GM21390 (cell line): ENCODE measurements at regions not wholly inside any gene's neighbourhood (a gene's known extent, or its start where the extent isn't known, plus 50 kb on each side); places are given as distances from the start of the nearest gene placed in this dataset.
"Not testable (repeated sequence)": the region's sequence is repeated elsewhere in the genome, so short reads cannot be mapped to it uniquely, and the experiment has no call there.

Source experiments
- ATAC-seq: cut with Tn5 transposase; IDR thresholded peaks from one replicate; pipeline ENCODE4 v1.9.1; 2021; ENCODE audit not compliant: unreplicated experiment

DNA sequence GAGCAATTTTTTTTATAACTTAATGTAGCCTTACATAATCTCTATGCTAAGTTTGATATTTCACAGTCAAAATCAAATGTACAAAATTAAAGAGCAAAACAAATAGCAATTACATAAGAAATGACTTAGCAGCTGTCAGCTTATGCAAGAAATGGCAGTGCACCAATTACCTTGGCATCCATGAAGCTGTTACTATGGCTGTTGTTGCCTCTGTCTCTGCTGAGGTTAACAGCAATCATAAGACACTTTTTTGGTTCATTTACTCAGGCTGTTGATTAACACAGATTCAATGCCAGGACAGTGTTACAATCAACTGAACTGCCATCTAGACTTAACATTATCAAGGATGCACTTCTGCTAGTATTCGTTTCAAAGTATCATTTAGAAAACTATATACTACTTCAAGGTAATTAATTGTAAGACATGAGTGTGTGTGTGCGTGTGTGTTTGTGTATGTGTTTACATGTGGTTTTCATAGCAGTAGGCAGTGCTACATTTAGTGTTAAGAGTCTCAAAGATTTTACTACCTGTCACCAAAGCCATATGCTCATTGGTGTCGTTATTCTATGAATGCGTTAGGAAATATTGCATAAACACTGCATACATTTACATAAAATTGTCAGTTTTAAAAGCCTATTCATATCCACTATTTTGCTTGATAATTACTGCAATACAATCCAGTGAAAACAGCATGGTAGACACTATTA is 1084.2 kb upstream of the COX7C start:
- ATAC-seq, result no peak

DNA sequence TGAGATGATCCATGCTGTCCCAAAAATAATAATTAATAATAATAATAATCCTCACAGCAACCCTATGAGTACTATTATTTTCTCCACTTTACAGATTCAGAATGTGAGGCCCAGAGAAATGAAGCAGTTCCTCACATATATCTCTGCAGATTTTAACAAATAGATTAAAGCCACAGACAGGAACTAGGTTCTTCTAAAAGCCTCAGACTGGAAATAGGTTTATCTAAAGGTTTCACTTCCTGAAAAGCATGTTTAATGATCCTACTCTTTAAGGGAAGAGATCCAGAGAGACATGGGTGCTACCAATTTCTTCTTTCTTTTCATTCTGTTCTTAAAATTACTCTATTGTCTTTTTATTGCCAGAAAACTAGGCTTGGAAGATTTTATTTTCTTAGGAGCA is 1079.4 kb upstream of the COX7C start:
- no peak for ATAC-seq

DNA sequence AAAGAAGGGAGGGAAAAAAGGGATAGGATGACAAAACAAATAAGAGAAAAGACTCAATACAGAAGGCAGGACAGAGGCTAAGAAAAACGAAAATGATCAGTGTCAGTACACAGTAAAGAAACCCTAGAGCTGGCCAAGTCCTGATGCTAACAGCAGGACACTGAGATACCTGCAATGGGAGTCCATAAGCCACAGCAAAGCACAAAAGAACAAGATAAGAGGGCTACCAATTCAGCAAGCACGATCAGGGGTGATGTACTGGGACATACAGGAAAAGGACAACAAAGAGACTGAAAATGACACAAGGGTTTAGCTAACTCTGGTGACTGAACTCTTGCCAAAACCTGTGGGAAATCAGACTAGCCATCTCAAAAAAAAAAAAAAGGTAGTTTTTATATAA is 1072.6 kb upstream of the COX7C start:
- no peak for ATAC-seq

DNA sequence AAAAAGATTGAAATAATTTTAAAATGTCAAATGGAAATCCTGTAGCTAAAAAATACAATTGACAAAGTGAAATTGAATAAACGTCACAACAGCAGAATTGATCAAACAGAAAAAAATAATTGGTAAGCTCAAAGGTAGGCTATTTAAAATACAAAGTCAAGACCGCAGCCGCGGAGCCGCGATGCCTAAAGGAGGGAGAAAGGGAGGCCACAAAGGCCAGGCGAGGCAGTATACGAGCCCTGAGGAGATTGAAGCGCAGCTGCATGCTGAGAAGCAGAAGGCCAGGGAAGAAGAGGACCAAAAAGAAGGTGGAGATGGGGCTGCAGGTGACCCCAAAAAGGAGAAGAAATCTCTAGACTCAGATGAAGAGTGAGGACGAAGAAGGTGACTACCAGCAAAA is 1068.5 kb upstream of the COX7C start:
- ATAC-seq, result no peak

DNA sequence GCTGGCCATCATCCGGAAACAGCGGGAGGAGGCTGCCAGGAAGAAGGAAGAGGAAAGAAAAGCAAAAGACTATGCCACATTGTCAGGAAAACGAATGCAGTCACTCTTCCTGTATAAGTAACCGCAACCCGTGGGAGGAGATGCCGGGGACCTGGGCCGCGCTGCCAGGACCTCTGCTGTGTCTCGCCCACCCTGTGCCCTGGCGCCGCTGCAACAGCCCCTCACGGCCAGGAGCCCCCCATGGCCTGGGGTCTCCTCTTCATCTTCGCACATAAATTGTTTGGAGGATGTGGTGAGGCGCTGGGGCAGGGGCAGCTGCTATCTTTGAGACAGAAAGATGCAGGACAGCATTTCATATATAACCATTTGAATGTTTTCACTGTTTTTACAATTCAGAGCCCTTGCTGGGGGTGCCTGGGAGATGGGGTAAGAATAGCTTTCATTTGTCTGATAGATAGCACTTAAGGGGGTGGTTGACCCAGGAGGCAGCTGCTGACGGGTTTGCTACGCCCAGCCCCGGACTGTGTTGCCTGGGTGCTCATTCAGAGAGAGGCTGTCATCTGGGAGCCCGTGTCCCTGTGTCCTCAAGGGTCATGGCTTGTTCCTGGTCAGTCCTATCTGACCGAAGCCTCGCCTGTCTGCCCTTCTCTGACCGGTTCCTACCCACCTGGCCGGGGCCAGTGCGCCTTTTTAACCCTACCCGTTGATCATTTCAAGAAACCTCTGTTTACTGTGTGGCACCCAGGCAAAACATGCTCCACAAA is 1067.7 kb upstream of the COX7C start:
- no peak for ATAC-seq

DNA sequence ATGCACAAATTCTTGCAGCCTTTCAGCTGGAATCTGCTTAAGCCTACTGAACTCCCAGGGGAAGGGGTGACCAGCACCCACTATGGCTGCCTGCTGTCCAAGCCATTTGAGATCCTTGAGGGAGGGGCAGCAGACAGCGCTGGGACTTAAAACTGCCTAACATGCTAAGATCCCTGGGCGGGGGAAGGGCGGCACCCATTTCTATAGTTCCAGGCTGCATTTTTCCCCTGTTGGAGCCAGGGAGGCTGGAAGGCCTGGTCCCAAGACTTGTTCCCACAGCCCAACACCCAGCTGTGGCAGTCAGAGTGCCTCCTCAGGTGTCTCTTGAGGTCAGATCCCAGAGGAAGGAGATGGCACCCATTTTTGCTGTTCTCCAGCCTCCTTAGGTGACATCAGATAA is 1061.3 kb upstream of the COX7C start:
- ATAC-seq, result no peak

DNA sequence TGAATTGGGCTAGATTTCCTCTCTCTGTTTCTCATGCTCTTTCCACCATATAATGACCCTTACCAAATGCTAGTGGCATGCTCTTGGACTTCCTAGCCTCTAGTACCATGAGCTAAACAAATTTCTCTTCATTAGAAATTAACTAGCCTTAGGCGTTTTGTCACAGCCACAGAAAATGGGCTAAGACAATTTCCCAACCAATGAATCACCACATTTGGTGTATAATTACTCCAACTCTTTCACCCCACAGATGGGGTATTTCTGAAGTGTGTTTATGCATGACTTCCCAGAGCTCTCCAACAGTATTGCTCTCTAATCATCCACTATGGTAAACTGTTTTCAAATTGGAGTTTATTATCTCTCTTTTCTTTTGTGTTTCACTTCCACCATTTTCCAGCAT is 1041.1 kb upstream of the COX7C start:
- ATAC-seq, result no peak

DNA sequence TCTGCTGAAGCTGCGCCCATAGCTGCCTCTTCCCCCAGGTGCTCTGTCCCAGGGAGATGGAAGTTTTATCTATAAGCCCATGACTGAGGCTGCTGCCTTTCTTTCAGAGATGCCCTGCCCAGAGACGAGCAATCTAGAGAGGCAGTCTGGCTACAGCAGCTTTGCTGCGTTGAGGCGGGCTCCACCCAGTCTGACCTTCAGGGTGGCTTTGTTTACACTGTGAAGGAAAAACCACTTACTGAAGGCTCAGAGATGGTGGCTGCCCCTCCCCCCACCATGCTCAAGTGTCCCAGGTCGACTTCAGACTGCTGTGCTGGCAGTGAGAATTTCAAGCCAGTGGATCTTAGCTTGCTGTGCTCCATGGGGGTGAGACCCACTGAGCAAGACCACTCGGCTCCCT is 1029.9 kb upstream of the COX7C start:
- ATAC-seq, result not testable (repeated sequence)

DNA sequence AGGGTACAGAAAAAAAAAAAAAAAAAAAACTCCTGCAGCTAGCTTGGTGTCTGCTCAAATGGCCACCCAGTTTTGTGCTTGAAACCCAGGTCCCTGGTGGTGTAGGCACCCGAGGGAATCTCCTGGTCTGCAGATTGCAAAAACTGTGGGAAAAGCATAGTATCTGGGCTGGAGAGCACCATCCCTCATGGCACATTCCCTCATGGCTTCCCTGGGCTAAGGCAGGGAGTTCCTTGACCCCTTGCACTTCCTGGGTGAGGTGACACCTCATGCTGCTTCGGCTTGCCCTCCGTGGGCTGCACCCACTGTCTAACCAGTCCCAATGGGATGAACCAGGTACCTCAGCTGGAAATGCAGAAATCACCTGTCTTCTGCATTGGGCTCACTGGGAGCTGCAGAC is 1029.5 kb upstream of the COX7C start:
- not testable (repeated sequence) for ATAC-seq

DNA sequence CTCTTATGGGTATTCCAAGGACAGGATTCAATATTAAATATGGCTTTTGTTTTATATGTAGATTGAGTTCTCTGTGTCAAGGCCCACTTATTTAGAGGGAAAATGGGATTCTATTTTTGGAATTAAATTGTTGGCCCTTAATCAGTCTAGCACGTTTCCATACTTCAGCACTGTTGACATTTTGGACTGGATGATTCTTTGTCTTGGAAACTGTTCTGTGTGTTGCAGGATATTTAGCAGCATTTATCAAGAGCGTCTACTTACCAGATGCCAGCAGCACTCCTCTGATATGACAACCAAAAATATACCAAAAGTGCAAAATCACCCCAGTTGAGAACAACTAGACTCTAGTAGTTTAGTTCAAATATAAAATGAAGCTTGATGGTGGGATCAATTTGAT is 1027.0 kb upstream of the COX7C start:
- ATAC-seq, result no peak

DNA sequence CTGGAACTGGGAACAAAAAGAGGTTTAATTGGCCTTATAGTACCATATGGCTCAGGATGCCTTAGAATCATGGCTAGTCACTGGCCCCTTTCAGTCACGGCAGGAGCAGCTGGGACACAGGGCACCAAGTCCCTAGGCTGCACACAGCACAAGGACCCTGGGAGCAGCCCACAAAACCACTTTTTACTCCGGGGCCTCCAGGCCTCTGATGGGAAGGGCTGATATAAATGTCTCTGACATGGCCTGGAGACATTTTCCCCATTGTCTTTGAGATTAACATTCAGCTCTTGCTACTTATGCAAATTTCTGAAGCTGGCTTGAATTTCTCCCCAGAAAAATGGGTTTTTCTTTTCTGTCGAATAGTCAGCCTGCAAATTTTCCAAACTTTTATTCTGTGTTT is 1026.4 kb upstream of the COX7C start:
- ATAC-seq, result no peak

DNA sequence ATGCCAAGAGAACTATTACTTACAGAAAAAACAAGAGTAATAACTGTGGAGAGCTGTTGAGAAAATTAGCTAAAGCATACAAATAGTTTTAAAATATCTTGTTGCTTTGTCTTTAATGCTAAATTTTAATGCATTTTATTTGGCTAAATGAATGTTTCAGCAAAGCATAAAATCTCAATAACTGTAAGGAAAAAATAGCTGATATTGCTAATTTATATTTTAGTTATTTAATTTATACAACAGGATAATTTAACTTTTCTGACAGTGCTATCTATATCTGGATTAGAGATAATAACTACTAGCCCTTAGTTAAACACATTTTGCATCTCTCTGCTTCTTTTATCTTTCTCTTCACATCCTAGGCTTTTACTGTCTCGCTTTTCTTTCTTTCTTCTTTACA is 1014.9 kb upstream of the COX7C start:
- no peak for ATAC-seq

DNA sequence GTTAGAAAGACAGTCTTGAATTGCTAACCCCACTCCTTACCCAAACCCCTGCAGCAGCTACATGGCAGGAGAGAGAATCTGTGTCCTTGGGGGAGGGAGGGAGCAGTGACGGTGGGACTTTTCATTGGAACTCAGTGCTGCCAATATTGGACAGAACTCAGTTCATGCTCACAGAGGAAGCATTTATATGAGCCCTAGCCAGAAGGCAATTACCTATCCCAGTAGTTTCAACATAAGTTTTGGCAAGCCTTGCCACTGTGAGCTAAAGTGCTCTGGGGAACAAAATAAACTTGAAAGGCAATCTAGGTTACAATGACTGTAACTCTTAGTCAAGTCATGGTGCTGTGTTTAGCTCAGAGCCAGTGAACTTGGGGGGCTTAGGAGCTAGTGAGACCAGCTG is 1013.4 kb upstream of the COX7C start:
- ATAC-seq, result no peak

DNA sequence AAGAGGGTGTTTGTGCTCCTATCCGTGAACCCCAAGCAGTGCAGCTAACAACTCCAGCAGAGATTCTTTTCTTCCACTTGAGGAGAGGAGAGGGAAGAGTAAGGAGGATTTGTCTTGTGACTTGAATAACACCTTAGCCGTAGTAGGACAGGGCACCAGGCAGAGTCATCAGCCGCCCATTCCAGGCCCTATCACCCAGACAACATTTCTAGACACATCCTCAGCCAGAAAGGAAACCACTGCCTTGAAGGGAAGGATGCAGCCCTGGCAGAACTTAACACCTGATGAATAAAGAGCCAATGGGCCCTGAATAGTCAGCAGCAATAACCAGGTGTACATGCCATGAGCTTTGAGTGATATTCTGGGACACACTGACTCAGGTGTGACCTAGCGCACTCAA is 1013.0 kb upstream of the COX7C start:
- no peak for ATAC-seq

DNA sequence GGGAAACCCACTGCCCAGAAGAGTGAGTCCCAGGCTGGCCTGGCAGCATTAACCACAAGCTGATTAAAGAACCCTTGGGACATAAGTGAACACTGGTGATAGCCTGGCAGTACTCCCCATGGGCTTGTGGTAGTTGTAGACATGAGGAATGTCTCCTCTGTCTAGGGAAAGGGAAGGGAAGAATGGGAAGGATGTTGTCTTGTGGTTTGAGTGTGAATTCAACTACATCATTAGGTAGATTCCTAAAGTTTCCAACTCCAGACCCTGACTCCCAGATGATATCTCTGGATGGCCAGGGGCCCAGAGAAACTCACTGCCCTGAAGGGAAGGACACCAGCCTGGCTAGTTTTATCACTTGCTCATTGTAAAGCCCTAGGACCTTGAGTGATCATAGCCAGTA is 1012.4 kb upstream of the COX7C start:
- no peak for ATAC-seq

DNA sequence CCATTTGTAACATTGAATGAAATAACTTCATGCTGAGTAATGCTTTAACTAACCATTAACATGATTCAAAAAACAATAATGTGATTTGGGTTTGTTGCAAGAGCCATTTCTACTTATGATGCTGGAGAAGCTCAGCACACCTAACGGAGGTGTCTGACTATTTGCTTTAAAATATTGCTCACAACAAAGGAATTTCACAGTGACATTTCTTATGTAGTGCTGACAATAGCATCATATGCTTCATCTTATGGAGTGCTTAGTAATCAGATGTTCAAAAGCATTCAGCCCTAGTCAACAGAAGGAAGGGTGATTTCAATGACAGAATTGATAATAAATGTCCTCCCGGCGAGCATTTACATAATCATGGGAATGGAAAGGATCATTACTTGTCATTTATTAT is 1003.3 kb upstream of the COX7C start:
- no peak for ATAC-seq

DNA sequence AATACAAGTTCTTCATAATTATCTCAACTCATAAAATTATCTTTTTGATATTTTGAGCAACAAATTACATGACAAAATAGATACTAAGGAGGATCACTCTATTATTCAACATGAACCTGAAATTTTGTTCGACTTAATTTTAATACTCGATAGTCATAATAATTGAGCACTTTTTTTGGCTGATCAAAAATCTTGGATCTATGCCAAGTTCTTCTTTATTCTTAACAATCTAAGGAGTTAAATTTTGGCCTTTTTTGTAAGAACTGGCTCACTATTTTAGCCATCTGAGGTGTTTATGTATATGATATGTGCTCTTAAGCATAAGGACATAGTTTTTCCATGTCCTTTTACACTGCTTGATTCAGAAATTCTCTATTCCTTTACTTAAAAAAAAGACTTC is 996.1 kb upstream of the COX7C start:
- no peak for ATAC-seq

DNA sequence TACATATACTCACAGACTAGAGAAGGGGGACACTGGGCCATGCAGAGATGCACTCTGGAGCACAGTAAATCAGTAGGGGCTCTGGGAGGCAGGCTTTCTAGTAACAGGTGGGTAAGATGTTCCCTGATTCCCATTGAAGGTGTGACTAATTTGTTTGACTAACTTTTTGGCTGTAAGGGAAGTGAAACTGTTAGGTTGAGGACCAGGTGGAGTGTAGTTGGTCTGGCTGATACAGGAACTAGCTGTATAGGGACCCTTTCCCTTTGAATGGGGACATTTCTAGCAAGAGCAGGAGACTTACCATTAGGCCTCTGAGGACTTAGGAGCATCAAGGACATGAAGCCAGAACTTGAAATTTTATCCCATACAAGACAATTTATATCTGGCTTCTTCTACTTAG is 989.6 kb upstream of the COX7C start:
- no peak for ATAC-seq

DNA sequence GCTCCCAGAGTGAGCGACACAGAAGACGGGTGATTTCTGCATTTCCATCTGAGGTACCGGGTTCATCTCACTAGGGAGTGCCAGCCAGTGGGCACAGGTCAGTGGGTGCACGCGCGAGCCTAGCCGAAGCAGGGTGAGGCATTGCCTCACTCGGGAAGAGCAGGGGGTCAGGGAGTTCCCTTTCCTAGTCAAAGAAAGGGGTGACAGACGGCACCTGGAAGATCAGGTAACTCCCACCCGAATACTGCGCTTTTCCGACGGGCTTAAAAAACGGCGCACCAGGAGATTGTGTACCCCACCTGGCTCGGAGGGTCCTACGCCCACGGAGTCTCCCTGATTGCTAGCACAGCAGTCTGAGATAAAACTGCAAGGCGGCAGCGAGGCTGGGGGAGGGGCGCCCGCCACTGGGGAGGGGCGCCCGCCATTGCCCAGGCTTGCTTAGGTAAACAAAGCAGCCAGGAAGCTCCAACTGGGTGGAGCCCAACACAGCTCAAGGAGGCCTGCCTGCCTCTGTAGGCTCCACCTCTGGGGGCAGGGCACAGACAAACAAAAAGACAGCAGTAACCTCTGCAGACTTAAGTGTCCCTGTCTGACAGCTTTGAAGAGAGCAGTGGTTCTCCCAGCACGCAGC is 979.1 kb upstream of the COX7C start:
- not testable (repeated sequence) for ATAC-seq

DNA sequence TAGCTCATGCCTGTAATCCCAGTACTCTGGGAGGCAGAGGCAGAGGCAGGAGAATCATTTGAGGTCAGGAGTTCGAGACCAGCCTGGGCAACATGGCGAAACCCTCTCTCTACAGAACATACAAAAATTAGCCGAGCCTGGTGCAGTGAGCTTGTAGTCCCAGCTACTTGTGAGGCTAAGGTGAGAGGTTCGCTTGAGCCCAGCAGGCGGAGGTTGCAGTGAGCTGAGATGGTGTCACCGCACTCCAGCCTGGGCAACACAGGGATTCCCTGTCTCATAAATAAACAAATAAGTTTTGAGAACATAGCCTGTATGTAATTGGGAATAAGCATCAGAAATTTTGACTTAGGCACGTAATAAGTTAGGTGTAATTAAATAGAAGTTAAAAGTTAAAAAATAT is 971.7 kb upstream of the COX7C start:
- no peak for ATAC-seq

DNA sequence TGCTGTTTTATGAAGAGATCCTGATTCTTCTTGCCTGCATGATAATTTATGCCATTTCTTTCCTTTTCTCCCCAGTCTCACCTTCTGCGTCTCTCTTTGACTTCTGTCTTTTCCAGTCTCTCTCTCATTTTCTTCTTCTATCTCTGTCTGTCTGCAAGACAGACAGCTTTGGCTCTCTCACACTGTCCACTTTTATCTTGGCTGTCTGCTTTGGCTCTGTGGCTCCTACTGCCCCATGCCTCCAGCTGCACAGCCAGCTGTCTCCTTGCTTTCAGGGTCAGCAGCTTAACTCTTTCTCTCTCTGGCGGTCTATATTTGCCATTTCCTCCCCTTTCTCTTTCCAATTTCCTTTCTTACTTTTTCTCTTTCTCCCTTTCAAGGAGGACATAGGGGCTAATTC is 971.1 kb upstream of the COX7C start:
- ATAC-seq, result no peak

DNA sequence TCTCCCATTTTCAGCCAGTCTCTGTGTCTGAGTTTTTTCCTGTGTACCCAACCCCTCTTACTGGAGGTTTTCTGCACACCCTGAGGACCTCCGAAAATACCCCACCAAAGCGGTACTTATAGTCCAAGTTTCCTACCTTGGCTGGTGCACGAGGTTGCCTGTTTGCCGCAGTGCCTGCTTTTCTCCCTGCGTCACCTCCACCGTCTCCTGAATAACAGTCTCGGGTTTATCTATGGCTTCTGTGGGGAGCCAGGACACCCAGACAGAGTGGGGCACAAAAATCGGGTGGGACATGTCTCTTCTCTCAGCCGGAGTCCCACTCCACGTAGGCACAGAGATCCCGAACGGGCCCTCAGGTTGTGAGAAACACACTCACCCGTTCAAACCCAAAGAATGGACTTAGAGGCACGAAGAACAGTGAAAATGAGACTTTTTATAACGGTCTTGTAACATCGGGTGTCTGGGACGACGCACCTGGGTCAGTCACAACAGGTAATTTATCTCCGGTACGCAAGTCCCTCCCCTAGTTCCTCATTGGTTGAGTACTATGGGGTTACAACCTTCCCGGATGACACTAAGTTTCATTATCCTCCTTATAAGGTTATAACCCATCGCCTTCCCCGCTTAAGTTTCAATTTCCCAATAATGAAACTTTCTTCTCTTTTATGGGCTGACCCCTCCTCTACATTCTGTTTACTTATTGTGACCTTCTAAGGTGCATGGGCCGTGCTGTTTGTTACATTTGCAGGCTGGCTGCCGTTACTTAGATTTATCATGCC is 970.2 kb upstream of the COX7C start:
- ATAC-seq, result no peak
